OCI-LY1 (cell line): ENCODE measurements at regions not wholly inside any gene's neighbourhood (a gene's known extent, or its start where the extent isn't known, plus 50 kb on each side); places are given as distances from the start of the nearest gene placed in this dataset.

Experiments used
- CTCF ChIP-seq: fragments of 200-600 bp; sonication (generic), shearing (Covaris generic); IDR thresholded peaks from 2 replicates; pipeline ENCODE4 v1.5.1; 2017; ENCODE audit warnings: mild to moderate bottlenecking, antibody characterized with exemption, low read length, moderate library complexity, mixed read lengths
- EZH2 ChIP-seq: fragments of 200-600 bp; sonication (generic), shearing (Covaris generic); IDR thresholded peaks from 2 replicates; pipeline ENCODE4 v1.8.0; 2017; ENCODE audit warnings: borderline replicate concordance, mixed run types, mild to moderate bottlenecking, antibody characterized with exemption, low read length, moderate library complexity, mixed read lengths

GRCh38 chr10:4748491-4749270 lies 77.3 kb upstream of the AKR1E2 start:
- no peak for TF ChIP-seq CTCF
- no peak for TF ChIP-seq EZH2
